WTC11 (cell line): ENCODE measurements at regions not wholly inside any gene's neighbourhood (a gene's known extent, or its start where the extent isn't known, plus 50 kb on each side); places are given as distances from the start of the nearest gene placed in this dataset.

Source experiments
- ATAC-seq: fragments of 200-7000 bp; cut with Tn5 transposase; 2 replicates; pipeline ENCODE4 v1.10.0; 2021; ENCODE audit warnings: mild to moderate bottlenecking, moderate library complexity
- CTCF ChIA-PET: fragments of 300-600 bp; sonication (Branson Sonifier 250); formaldehyde crosslinking; loops from one replicate; lab custom pipeline; 2021; ENCODE audit warnings: antibody characterized with exemption; lab: Charles Lee
- POLR2A ChIA-PET: fragments of 350-600 bp; sonication (Branson Sonifier 250); formaldehyde crosslinking; loops from one replicate; lab custom pipeline; 2021; ENCODE audit warnings: antibody characterized with exemption; lab: Charles Lee
- DNase-seq: peaks from one replicate; pipeline ENCODE4 v3.0.0; 2021; ENCODE audit warnings: low spot score
- H3K27ac Mint-ChIP-seq: 2 replicates; pipeline ENCODE4 v1.8.0; 2021; ENCODE audit warnings: mixed read lengths
- H3K27me3 Mint-ChIP-seq: 2 replicates; pipeline ENCODE4 v1.8.0; 2021; ENCODE audit warnings: low read depth, mild to moderate bottlenecking, moderate library complexity, mixed read lengths
- H3K36me3 Mint-ChIP-seq: 2 replicates; pipeline ENCODE4 v1.8.0; 2021; ENCODE audit warnings: mixed read lengths
- H3K4me1 Mint-ChIP-seq: 2 replicates; pipeline ENCODE4 v1.8.0; 2022; ENCODE audit warnings: mixed read lengths
- H3K4me3 Mint-ChIP-seq: 2 replicates; pipeline ENCODE4 v1.8.0; 2021; ENCODE audit warnings: mild to moderate bottlenecking, moderate library complexity, mixed read lengths
- H3K9me3 Mint-ChIP-seq: 2 replicates; pipeline ENCODE4 v1.8.0; 2021; ENCODE audit warnings: mixed read lengths
- AFF4 ChIP-seq: sonication (generic); formaldehyde crosslinking; IDR thresholded peaks from 2 replicates; pipeline ENCODE4 v1.8.1; 2023; ENCODE audit warnings: mild to moderate bottlenecking, missing genetic modification reagents, borderline replicate concordance
- ARID4B ChIP-seq: sonication (generic); formaldehyde crosslinking; IDR thresholded peaks from 2 replicates; pipeline ENCODE4 v1.8.0; 2023; ENCODE audit warnings: missing genetic modification reagents, mild to moderate bottlenecking, borderline replicate concordance
- ATF6 ChIP-seq: sonication (generic); formaldehyde crosslinking; IDR thresholded peaks from 2 replicates; pipeline ENCODE4 v1.8.1; 2023; ENCODE audit warnings: mild to moderate bottlenecking, missing genetic modification reagents
- E2F5 ChIP-seq: sonication (generic); formaldehyde crosslinking; IDR thresholded peaks from 2 replicates; pipeline ENCODE4 v1.8.1; 2022; ENCODE audit warnings: mild to moderate bottlenecking, moderate library complexity, missing genetic modification reagents
- EMX1 ChIP-seq: fragments of 250-450 bp; sonication (Bioruptor Pico); IDR thresholded peaks from 2 replicates; pipeline ENCODE4 v1.8.0; 2021; ENCODE audit warnings: mild to moderate bottlenecking
- FOXP1 ChIP-seq: sonication (generic); formaldehyde crosslinking; IDR thresholded peaks from 2 replicates; pipeline ENCODE4 v1.8.0; 2022; ENCODE audit warnings: missing genetic modification reagents, mild to moderate bottlenecking, moderate library complexity, borderline replicate concordance
- FOXP4 ChIP-seq: sonication (generic); formaldehyde crosslinking; IDR thresholded peaks from 2 replicates; pipeline ENCODE4 v1.8.0; 2022; ENCODE audit warnings: mild to moderate bottlenecking, missing genetic modification reagents
- GTF2I ChIP-seq: fragments of 250-450 bp; sonication (Bioruptor Pico); conservative IDR thresholded peaks from 2 replicates; pipeline ENCODE4 v1.4.0; 2021; ENCODE audit warnings: mild to moderate bottlenecking
- IRF1 ChIP-seq: sonication (generic); formaldehyde crosslinking; IDR thresholded peaks from 2 replicates; pipeline ENCODE4 v1.8.0; 2023; ENCODE audit warnings: missing genetic modification reagents
- MLX ChIP-seq: sonication (generic); formaldehyde crosslinking; IDR thresholded peaks from 2 replicates; pipeline ENCODE4 v1.8.1; 2023; ENCODE audit warnings: mild to moderate bottlenecking, missing genetic modification reagents, moderate library complexity
- NFYB ChIP-seq: sonication (generic); formaldehyde crosslinking; conservative IDR thresholded peaks from 2 replicates; pipeline ENCODE4 v1.8.0; 2022; ENCODE audit warnings: low read depth, missing genetic modification reagents
- SMAD4 ChIP-seq: sonication (generic); formaldehyde crosslinking; IDR thresholded peaks from 2 replicates; pipeline ENCODE4 v1.8.0; 2022; ENCODE audit warnings: mild to moderate bottlenecking, missing genetic modification reagents
- ZNF396 ChIP-seq: fragments of 250-450 bp; sonication (Bioruptor Pico); IDR thresholded peaks from 2 replicates; pipeline ENCODE4 v1.8.0; 2021; ENCODE audit warnings: mild to moderate bottlenecking, moderate library complexity, borderline replicate concordance
- ZSCAN18 ChIP-seq: fragments of 250-450 bp; sonication (Bioruptor Pico); IDR thresholded peaks from 2 replicates; pipeline ENCODE4 v2.1.2; 2022; ENCODE audit warnings: mild to moderate bottlenecking, moderate library complexity

- H3K27ac Mint-ChIP-seq, result no peak overlapping the region
- H3K9me3 Mint-ChIP-seq, result peaks cover 5% of the 10 kb centered on the region
- TF ChIP-seq ZSCAN18 (CRISPR knock-in tag), result no peak
- TF ChIP-seq E2F5 (CRISPR knock-in tag), result no peak
- no peak for TF ChIP-seq SMAD4 (CRISPR knock-in tag)
- no peak for TF ChIP-seq MLX (CRISPR knock-in tag)
- TF ChIP-seq AFF4 (CRISPR knock-in tag), result no peak
- TF ChIP-seq GTF2I (CRISPR knock-in tag), result no peak
- TF ChIP-seq ATF6 (CRISPR knock-in tag), result no peak
- no peak for TF ChIP-seq FOXP1 (CRISPR knock-in tag)
- no peak for TF ChIP-seq NFYB (CRISPR knock-in tag)
- TF ChIP-seq ZNF396 (CRISPR knock-in tag), result no peak
- TF ChIP-seq IRF1, result no peak
- ChIA-PET POLR2A (no interaction called here), CTCF (no interaction called here)
- H3K4me3 Mint-ChIP-seq, result no peak overlapping the region
- H3K4me1 Mint-ChIP-seq, result peaks cover 7% of the 10 kb centered on the region; the same call in 1 of the 2 replicates
- ATAC-seq, result no peak
- DNase-seq, result no peak
- no peaks in the 10 kb centered on the region for H3K27me3 Mint-ChIP-seq
- H3K36me3 Mint-ChIP-seq, result no peaks in the 10 kb centered on the region
Measured at GRCh38 chr3:163632722-163633121, 1445.6 kb downstream of the SI start.

GRCh38 chr3:163626753-163627152 is 1451.5 kb downstream of the SI start:
- Mint-ChIP-seq H3K9me3 (no peaks in the 10 kb centered on the region), H3K27me3 (no peaks in the 10 kb centered on the region)
- no peak for ATAC-seq
- no peak for TF ChIP-seq EMX1 (CRISPR knock-in tag)
- TF ChIP-seq ARID4B (CRISPR knock-in tag), result no peak
- TF ChIP-seq AFF4 (CRISPR knock-in tag), result no peak
- no peak for TF ChIP-seq FOXP4

More at GRCh38 chr3:163626753-163627152, 1451.5 kb downstream of the SI start:
- ChIA-PET POLR2A (no interaction called here), CTCF (no interaction called here)
- Mint-ChIP-seq H3K27ac (no peak overlapping the region), H3K4me1 (0 out of 2 replicates have a peak, but pooled peaks cover 2% of the 10 kb centered on the region), H3K36me3 (no peaks in the 10 kb centered on the region), H3K4me3 (no peak overlapping the region)
- DNase-seq, result no peak
